22Rv1 (cell line): ENCODE measurements at regions not wholly inside any gene's neighbourhood (a gene's known extent, or its start where the extent isn't known, plus 50 kb on each side); places are given as distances from the start of the nearest gene placed in this dataset.

Source experiments
- CTCF ChIP-seq: fragments of 450-650 bp; IDR thresholded peaks from 2 replicates; pipeline ENCODE4 v1.5.1; 2017; ENCODE audit warnings: mild to moderate bottlenecking
- ZFX ChIP-seq: fragments of 450-650 bp; IDR thresholded peaks from 2 replicates; pipeline ENCODE4 v1.6.1; 2017; ENCODE audit warnings: antibody characterized with exemption, borderline replicate concordance

GRCh38 chr2:196229013-196229412 is 57.6 kb upstream of the STK17B start:
- no peak for TF ChIP-seq CTCF
- no peak for TF ChIP-seq ZFX
